OCI-M1 (cell line): ENCODE measurements at regions not wholly inside any gene's neighbourhood (a gene's known extent, or its start where the extent isn't known, plus 50 kb on each side); places are given as distances from the start of the nearest gene placed in this dataset.
A peak's percentile ranks its signal among the peaks of the same experiment; 100 is the strongest.
"Not testable (repeated sequence)": the region's sequence is repeated elsewhere in the genome, so short reads cannot be mapped to it uniquely, and the experiment has no call there.

Experiments used
- DNase-seq: peaks from one replicate; lab custom pipeline; 2025; lab: John Stamatoyannopoulos, UW

DNA sequence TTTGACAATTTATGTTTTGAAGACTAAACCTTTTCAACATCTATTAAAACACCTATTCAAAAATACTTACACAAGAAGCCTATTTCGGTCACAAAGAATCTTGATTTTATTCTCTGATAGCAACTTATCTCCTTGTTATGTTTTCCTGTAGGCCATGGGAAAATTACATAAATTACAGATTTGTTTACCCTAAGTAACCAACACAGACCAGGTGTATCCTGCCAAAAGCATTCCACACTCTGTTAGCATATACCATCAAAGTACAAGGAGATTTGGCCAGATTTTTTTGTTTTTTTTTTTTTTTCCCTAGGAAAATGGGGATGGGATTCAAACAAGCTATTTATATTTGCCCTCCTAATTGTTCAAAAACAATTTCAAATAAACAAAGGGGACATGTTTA, 497.9 kb upstream of the MAGEB18 start:
- no peak for DNase-seq

DNA sequence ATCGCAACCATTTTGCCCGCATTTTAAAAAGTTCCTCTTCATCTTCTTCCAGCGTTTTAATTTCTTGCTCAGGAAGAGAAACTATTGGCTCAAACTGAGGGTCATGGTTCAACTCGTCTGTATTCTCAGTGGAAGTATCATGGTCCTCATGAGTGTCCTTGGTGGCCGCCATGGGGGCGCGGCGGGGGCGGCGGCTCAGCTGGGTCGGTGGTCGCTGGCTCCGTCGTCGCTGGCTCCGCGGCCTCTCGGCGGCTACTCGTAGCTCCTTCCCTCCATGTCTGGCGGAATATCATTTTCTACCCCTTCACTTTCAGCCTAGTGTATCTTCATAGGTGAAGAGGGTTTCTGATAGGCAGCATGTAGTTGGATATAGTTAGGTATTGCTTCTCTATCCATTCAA, 492.0 kb upstream of the MAGEB18 start:
- DNase-seq = no peak

DNA sequence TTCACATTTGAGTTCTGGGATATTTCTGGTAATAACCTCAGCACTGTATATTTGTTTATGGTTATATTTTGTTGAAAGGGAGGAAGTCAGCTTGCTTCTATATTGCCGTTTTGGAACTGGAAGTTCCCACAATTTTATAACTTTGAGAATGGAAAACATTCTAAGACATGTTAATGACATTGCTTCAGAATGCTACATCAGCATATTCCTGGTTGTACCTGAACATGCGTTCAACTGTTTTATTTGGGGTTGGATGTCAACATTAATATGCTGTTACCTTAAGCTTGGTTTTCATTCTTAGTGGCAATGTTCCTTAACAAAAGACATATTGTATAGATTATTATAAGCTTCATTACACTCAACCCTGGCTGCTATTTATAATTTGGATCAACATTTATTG, 489.4 kb upstream of the MAGEB18 start:
- DNase-seq = no peak

DNA sequence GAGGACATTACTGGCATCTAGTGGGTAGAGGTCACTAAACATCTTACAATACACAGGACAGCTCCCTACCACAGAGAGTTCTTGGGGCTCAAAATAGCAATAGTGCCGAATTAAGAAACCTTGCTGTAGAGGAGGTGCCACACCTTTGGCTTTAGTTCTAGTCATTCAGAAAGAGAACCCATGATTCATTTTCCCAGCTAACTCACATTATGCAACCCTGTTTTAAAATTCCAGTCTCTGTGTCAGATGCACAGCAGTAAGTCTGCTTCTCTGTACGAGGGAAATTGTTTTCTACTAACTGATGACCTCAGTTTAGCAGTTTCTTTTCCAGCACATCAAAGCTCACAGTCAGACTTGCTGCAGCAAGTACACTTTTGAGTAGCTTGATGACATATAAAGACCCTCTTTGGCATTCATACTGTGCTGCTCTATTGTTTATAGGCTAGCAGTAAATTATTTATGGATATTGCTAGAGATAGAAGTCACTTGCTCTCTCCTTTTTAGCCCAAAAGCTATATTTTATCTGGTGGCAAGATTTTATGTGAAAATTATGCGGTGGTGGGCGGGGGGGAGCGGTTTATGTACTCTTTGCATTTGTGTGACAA, 487.8 kb upstream of the MAGEB18 start:
- no peak for DNase-seq

DNA sequence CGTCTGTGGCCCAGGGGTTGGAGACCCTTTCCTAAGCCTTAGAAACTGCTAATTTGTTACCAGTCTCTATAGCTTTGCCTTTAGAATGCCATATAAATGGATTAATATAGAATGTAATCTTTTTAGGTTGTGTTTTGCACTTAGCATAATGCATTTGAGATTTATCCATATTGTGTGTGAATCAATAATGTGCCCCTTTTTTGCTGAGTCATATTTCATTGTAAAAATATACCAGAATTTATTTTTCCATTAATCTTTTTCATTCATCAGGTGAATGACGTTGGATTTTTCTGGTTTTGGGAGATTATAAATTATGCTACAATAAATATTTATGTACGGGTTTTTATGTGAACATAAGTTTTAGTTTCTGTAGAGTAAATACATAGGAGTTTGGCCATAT, 478.8 kb upstream of the MAGEB18 start:
- DNase-seq = no peak

DNA sequence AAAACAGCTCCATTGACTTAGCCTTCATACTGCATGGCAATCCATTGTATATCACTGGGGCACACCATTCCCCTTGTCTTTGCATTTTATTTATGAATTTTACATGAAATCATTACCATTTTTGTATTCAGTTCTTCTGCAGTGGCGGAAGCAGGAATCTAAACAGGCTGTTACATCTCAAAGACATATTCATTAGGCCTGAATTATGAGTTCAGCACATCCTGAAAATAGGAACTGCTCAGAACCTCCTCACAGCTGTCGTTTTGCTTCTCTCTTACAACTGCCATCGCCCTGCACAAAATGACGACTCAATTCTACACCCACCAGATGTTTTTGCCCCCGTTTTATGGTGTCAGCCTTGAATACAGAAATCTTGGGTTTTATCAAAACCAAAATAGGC, 474.4 kb upstream of the MAGEB18 start:
- no peak for DNase-seq

DNA sequence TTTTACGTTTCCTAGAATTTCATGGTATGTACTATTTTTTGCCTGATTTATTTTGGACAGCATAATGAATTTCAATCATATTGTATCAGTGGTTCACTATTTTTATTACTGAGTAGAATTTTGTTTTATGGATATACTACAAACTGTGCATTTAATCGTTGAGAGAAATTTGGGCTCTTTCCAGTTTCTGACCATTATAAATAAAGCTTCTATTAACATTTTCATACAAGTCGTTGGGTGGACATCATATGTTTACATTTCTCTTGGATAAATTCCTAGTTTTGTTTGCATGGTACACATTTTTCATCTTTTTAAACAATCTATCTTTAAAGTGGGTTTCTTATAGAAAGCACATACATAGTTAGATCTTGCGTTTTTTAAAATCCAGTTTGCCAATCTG, 472.7 kb upstream of the MAGEB18 start:
- DNase-seq = no peak

DNA sequence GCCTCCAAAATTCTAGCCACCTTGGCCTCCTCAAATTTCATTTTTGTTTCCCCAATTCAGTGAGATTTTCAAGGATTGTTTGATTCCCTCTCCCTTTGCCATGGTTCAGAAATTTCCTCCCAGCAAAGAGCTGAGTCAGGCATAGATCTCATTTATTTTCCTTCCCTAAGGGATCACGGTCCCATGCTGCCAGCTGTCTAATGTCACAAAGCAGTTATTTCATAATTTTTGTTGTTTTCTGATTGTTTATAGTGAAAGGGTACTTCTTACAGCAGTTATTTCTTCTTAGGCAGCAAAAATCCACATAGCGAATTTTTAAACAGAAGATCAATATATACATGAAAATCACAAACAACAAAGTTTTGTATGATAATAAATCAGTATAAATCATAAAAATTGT, 470.5 kb upstream of the MAGEB18 start:
- no peak for DNase-seq

DNA sequence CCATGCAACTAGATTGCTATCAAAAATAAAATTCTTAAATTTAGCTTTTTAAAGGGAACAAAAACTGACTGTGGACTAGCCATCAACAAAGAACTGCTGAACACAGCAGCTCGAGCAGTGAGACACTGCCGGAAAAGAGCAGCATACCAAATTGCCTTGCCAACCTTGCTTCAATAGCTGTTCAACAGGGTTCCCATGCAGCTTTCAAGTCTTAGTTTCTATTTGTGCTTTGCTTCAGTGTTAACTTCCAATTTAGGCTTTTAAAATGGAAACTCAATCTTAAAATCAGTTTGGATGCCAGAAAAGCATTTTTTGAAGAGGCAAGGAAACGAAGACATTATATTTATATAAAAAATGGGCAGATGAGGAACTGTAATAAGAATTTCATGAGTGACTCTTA, 463.4 kb upstream of the MAGEB18 start:
- no peak for DNase-seq

DNA sequence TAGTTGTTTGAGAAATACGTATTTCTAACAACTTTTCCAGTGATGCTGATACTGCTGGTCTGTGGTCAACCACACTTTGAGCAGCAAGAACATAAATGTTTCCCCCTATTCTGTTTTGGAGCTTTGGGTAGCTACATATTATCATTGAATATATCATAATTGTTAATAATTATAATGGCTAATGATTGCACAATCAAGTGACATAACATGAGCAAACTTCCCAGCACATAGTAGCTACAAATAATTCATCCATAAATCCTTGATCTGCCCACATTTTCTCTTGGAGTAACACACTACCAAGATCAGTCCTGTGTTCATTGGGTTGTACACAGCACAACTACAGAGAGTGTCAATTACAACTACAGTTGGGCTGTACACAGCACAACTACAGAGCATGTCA, 436.3 kb upstream of the MAGEB18 start:
- DNase-seq = no peak

DNA sequence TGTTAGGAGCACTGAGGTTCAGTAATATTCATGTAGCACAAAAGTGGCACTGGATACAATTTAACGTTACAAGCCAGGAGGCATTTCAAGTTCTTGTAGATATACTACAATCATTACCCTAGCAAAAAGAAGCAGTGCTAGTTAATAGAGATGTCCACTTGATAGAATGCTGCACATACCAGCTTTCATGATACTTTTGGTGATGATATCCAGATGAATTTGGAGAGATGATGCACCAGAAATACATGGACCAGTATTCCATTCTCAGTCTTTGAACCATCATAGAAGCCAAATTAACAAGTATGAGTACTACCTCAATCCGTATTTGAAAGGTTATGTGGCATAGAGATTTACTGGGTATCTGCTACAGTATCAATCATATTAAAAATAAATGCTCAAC, 421.0 kb upstream of the MAGEB18 start:
- DNase-seq = no peak

DNA sequence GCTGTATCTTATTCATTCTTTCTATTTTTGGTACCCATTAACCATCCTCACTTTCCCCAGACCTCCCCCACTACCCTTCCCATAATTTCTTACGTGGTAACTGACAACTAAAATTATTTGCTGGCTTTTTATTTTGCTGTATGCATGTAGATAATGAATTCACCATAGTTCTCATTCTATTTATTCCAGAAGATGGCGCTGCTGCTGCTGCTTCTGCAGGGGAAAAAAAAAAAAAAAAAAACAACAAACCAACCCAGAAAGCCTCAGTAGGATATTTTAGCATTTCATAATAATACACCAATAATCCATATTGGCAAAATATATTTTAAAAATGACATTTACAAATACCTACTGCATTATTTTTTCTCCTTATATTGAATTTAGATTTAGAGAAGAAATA, 416.6 kb upstream of the MAGEB18 start:
- peak; percentile 42 for DNase-seq

DNA sequence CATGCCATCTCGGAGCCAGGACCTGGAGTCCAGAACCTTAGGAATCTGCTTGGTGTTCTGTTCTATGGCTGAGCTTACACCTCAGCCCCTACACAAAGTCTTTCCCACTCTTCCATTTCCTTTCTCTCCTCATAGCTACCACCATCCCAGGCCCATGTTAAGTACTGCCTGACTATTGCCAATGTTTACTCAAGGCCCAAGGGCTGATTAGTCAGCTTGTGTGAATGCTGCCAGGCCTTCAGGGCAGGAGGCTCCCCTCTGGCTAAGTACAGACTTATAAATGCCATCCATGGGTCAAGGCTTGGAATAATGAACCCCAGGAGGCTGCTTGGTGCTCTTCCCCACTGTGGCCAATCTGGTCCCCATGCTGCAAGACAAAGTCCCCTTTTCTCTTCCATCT, 411.6 kb upstream of the MAGEB18 start:
- DNase-seq = no peak

DNA sequence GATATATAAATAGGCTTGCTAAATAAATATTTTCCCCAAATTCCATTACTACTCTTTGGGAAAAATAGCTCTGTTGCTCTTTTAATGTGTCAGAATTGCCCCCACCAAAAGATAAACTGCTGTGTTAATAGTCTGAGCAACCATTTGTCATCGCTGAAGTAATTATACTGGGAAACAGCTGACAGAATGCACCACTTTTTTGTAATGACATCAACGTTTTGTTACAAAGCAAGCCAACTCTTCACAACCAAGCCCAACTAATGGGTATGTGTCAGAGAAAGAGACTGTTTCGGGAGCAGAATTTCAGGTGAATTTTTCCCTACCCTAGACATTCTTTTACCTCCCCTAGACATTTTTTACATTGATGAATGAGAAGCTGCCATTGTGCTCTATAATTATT, 405.0 kb upstream of the MAGEB18 start:
- no peak for DNase-seq

DNA sequence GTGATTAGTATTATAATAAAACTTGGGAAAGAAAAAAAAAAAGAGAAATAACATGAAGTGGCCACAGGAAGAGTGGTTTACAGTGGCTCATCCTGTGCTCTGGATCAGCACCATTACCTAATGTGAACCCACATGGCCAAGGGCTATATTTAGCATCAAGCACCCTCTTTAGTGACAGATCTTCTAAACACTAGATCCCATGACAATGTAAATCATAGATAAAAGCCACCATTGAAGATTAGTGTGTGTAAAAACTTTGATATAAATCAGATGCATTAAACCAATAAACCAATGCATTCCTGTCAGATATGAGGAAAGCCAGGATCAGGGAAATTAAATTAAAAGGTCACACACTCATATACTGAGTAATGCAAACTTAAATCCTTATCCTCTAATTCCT, 400.6 kb upstream of the MAGEB18 start:
- no peak for DNase-seq

DNA sequence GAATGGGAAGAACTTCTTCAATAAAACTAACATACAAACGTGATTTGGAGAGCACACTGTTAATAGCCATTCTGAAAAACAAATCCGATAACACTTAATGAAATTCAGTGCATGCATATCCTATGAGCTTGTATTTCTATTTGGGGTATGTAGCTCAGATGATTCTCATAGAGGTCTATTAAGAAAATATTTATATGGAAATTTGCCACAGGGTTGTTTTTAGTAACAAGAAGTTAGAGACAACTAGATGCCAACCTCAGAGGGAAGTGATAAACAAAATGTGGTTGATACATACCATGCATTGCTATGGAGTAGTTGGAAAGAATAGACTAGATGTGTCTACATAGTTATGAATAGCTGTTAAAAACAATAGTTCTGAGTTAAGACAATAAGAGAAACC, 395.8 kb upstream of the MAGEB18 start:
- DNase-seq = no peak

DNA sequence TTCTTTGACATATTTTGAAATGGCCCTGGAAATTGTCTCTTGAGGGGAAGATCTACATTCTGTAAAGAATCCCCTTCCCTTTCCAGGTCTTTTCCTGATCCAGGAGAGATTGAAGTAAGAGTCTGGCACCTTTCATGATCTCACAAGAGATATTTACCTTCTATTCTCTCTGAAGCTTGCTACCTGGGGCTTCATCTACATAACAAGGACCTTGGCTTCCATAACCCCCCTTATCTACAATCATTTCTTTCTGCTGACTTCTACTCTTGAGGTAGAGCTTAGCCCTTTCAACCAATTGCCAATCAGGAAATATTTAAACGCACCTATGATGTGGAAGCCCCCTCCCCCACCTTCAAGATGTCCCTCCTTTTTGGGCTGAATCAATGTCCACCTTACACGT, 383.7 kb upstream of the MAGEB18 start:
- no peak for DNase-seq

DNA sequence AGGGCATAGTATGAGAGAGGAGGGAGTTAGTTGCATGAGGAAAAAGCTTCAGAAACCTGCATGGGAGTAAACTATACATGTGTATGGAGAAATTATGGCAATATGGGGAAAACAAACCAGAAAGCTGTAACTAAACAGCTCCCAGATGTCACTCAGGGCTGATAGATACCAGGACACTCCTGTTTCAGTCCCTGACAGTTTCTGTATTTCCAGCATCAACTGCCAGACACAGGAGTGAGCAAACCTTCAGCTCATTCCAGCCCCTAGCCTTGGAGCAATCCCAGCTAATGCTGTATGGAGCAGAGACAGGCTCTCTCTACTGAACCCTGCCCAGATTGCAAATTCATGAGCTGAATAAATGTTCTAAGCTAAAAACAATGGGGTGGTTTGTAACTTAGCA, 382.9 kb upstream of the MAGEB18 start:
- no peak for DNase-seq

DNA sequence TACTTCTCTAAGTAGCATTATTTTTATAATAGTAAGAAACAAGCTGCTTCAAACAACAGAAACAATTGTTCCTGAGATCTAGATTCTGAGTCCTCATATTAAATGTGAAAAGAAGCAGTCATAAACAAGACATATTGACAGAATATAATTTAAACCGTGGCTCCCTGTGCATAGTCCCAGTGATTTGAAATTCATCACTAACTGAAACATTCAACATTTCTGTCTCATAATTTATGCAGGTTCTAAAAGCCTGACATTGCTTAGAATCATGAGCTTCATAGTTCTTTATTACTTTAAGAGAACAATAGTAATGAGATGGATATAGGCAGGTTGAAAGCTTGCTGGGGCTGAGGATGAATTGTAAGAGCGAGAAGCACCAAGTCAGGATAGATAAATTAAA, 375.5 kb upstream of the MAGEB18 start:
- DNase-seq = no peak

DNA sequence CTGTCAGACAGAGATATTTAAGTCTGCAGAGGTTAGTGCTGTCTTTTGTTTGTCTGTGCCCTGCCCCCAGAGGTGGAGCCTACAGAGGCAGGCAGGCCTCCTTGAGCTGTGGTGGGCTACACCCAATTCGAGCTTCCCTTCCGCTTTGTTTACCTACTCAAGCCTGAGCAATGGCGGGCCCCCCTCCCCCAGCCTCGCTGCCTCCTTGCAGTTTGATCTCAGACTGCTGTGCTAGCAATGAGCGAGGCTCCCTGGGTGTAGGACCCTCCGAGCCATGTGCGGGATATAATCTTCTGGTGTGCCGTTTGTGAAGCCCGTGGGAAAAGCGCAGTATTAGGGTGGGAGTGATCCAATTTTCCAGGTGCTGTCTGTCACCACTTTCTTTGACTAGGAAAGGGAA, 366.3 kb upstream of the MAGEB18 start:
- not testable (repeated sequence) for DNase-seq

DNA sequence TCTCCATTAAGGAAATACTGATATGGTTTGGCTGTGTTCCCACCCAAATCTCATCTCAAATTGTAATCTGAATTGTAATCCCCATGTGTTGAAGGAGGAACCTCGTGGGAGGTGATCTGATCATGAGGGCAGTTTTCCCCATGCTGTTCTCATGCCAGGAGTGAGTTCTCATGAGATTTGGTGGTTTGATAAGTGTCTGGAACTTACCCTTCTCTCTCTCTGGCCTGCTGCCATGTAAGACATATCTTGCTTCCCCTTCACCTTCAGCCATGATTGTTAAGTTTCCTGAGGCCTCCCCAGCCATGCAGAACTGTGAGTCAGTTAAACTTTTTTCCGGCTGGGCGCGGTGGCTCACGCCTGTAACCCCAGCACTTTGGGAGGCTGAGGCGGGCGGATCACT, 340.3 kb upstream of the MAGEB18 start:
- peak; percentile 47 for DNase-seq

DNA sequence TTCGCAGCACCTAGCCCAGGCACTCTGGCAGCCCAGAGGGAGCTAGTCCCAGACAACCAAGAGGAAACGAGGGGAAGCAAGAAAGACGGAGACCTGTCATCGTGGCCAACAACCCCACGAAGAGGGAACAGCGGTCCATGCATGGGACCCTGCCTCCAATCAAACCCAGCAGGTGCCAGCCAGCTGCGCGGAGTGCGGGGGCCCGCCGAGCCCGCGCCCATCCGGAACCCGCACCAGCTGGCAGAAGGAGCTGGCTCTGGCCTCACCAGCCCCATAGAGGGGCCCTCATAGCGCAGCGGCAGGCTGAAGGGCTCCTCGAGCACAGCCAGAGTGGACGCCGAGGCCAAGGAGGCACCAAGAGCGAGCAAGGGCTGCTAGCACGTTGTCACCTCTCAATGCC, 332.4 kb upstream of the MAGEB18 start:
- DNase-seq = no peak

DNA sequence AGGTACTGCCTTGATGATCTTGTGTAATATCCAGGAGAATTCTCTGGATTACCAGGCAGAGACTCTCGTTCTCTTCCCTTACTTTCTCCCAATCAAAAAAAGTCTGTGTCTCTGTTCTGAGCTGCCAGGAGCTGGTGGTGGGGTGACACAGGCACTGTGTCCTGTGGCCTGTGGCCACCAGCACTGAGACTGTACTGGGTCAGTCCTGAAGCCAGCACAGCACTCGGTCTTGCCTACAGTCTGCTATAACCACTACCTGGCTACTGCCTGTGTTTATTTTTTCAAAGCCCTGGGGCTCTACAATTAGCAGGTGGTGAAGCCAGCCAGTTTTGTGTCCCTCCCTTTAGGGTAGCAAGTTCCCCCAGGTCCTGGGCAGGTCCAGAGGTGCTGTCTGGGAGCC, 331.1 kb upstream of the MAGEB18 start:
- no peak for DNase-seq

DNA sequence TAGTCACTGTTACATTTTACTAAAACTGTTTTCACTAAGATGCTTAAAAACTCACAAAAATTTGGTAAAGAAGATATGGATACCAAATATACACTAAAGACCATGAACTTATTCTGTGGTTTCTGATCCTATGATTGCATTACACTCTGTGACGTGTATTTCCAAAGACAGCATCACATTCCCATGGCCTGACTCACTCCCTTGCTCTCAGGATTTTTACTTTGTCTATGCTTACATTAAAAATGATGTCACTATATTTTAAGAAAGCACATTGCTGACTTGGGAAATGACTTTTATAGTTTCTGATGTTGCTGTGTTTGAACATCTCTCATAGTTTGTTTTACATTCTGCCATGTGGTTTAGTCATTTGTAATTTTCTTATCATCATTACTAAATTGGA, 327.9 kb upstream of the MAGEB18 start:
- no peak for DNase-seq

DNA sequence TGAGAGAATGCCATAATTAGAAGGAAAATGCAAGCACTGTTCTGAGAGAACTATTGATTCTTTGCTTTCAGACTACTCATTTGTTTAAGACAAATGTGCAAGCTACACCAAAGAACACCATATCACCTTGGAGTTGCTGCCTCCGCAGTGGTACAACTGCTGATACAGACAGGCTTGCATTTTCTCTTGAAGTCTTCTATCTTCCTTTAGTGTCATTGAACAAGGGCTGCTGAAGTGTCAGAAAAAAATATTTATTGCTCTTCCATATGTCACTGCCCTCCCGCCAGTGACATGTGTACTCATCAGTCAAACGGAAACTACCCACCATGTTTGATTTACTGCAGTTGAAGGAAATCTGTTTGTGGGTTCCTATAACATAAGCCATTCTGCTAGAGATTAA, 318.3 kb upstream of the MAGEB18 start:
- no peak for DNase-seq
